Right lobe of liver (tissue), 4 donors: ENCODE measurements at regions not wholly inside any gene's neighbourhood (a gene's known extent, or its start where the extent isn't known, plus 50 kb on each side); places are given as distances from the start of the nearest gene placed in this dataset.

Source experiments
- CTCF ChIP-seq, 4 donors: fragments of 200-600 bp in 3 of 4; fragments of 450-650 bp in 1 of 4; IDR thresholded peaks; one replicate each; pipeline versions ENCODE4 v1.5.1 to v1.8.0; 2016 to 2022; ENCODE audit warnings: antibody characterized with exemption in 4 of 4, mild to moderate bottlenecking in 2 of 4
- POLR2A ChIP-seq: fragments of 450-650 bp; IDR thresholded peaks from one replicate; pipeline ENCODE4 v1.6.1; 2017; ENCODE audit warnings: antibody characterized with exemption, mild to moderate bottlenecking
- donor health status: DM: no; HTN: no; CAD: no.
- donor health status: DM: no; HTN: no; CAD: no.
- donor health status: DM: no; HTN: yes; CAD: no.

DNA sequence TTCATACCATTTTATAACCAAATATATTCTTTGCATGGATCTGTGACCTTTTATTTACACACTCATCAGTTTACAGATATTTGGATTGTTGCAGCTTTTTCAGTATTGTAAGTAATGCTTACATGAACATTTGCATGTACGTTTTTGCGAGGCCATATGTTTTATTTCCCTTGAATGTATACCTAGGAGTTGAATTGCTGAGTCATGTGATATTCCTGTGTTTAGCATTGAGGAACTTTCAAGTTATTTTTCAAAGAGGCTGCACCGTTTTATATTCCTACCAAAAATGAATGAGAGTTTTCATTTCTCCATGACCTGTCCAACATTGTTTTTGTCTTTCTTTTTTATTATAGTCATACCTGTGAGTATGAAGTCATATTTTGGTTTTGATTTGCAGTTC, 392.1 kb downstream of the CNTNAP4 start:
- no peak for TF ChIP-seq CTCF (IDR thresholded peaks at IDR 0.05)
- no peak for TF ChIP-seq POLR2A
